Retinal pigment epithelial cell (primary cell): ENCODE measurements at regions not wholly inside any gene's neighbourhood (a gene's known extent, or its start where the extent isn't known, plus 50 kb on each side); places are given as distances from the start of the nearest gene placed in this dataset.

Source experiments
- DNase-seq: peaks from one replicate; pipeline ENCODE4 v3.0.0-alpha.2; 2010; ENCODE audit warnings: low read depth
- H3K4me3 ChIP-seq: 2 replicates; pipeline ENCODE4 v1.5.1; 2011; ENCODE audit warnings: mild to moderate bottlenecking, low read length, control low read depth, moderate library complexity
- CTCF ChIP-seq: conservative IDR thresholded peaks from 2 replicates; pipeline ENCODE4 v1.5.1; 2011; ENCODE audit warnings: low read depth, low read length, control low read depth, inconsistent platforms

DNA sequence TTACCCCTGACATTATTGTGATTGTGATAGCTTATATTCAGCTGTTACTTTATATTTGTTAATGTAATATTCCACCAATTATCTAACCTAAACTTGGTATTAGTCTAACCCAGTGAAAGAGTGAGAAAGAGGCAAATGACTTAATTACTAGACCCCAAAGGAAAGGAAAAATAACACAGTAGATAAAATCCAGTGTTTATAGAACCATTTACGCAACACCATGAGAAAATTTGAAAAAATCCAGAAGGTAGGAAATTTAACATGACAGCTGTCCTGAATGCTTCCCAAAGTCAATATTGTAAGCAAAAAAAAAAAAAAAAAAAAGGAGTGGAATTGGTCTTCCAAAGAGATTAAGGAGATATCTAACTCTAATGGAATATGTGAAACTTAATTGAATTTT, 741.5 kb upstream of the GHITM start:
- H3K4me3 ChIP-seq: no peak overlapping the region
- no peak for TF ChIP-seq CTCF
- no peak for DNase-seq

- no peak overlapping the region for H3K4me3 ChIP-seq
- no peak for DNase-seq
- no peak for TF ChIP-seq CTCF
Measured at GRCh38 chr10:83410570-83410969, 728.7 kb upstream of the GHITM start.

DNA sequence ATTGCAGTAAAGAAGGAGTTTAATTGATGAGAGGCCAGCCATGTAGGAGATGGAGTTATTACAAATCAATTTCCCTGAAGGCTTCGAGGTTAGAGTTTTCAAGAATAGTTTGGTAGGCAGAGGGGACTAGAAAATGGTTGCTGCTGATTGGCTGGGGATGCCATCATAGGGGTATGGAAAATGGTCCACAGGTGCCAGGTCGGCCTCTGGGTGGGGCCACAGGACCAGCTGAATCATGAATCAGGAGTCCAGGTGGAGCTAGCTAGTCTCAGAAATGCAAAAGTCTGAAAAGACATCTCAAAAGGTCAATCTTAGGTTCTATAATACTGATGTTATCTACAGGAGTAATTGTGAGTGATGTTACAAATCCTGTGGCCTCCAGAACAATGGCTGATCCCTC, 714.0 kb upstream of the GHITM start:
- TF ChIP-seq CTCF: no peak
- H3K4me3 ChIP-seq: no peak overlapping the region
- no peak for DNase-seq

DNA sequence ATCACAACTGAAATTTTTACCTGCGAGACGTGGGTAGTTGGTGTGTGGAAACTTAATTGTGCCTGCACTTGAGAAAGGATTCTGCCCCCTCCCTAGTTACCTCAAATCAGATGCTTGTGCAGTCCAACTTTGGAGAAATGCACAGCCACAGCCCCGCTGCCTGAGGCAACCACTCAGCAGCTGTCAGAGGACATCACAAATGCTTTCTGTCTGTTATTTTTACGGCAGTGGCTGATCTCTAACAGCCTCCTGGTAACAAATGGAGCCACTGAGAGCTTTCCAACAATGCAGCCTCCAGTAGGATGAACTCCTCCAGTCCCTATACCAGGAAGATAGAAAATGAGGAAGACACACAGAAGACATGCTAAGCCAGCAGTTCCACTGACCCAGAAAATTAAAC, 712.2 kb upstream of the GHITM start:
- no peak overlapping the region for H3K4me3 ChIP-seq
- no peak for TF ChIP-seq CTCF
- DNase-seq: no peak

DNA sequence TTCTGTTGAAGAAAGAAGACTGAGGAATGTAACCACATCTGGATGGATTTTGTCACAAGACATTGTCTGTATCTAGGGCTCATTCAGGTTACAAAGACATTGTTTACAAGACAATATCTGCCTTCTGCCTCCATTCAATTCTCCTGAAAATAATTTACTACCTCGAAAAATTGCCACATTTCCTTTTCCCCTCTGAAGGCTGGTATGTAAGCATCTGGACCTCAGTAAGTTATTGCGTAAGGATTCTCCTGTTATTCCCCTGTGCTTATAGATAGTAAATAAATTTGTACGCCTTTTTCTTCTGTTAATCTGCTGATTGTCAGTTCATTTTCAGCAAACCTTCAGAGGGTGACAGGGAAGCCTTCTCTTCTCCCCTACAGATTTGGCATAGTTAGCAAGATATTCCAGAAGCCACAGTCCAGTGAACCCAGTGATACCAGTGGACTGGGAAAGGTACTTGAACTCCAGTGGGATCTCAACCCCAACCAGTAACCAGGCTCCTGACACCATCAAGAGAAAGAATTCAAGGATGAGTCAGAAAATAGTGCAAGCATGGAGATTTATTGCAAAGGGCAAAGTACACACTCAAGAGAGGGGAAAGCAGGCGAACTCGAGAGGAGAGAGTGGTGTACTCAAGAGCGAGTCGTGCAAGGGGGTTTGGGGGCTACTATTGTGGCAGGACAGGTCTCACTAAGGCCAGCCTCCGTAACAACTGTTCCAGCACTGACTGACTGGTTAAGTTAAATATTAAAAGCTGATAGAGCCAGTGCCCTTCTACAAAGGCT, 706.9 kb upstream of the GHITM start:
- no peak for TF ChIP-seq CTCF
- no peak overlapping the region for H3K4me3 ChIP-seq
- no peak for DNase-seq

GRCh38 chr10:83433705-83434104, 705.6 kb upstream of the GHITM start:
- TF ChIP-seq CTCF: no peak
- no peak for DNase-seq

DNA sequence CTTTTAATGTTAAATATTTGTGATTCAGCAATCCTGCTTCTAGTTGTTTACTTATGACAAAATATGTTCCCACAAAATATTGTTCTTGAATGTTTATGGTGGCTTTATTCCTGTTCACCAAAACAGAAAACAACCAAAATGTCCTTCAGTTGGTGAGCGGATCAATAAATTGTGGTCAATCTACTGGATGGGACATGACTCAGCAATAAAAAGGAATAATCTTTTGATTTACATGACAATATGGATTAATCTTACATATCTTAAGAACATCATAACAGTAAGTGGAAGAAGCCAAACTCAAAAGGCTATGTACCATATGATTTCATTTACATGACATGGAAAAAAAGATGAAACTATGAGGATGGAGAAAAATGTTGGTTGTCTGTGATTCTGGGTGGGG, 691.3 kb upstream of the GHITM start:
- no peak overlapping the region for H3K4me3 ChIP-seq
- no peak for TF ChIP-seq CTCF
- no peak for DNase-seq

More at GRCh38 chr10:83433705-83434104, 705.6 kb upstream of the GHITM start:
- H3K4me3 ChIP-seq: no peak overlapping the region
